ENCODE measurements at regions not wholly inside any gene's neighbourhood (a gene's known extent, or its start where the extent isn't known, plus 50 kb on each side); places are given as distances from the start of the nearest gene placed in this dataset.

DNA sequence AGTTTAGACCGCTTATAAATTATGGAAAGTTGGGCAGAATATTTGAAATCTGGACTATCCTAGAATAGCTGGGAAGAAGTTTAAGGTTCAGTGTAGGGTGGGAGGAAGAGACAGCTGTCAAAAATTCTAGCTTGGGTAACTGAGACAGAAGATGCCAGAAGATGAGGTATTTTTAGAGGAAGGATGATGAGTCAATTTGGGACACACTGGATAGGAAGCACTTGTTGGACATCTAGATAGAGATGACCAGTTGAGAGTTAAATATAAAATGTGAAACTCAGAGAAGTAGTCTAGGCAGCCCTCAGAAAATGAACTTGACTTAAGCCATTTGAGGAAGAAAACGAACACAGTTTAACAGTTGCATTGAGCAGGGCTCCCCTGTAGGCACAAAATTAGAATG lies 137.9 kb upstream of the MAP9 start:
- Histone ChIP-seq H3K4me1 (ENCODE audit: control insufficient read depth, extremely low read depth, insufficient read depth, low read length) (no peaks in the 10 kb centered on the region), H3K27ac (ENCODE audit: control insufficient read depth, insufficient read depth, low read length) (no peak overlapping the region), H3K36me3 (ENCODE audit: control insufficient read depth in 2 of 2, extremely low read depth in 1 of 2, insufficient read depth in 2 of 2, low read length in 2 of 2) (no peaks in the 10 kb centered on the region), H3K79me2 (ENCODE audit: control insufficient read depth, insufficient read depth, low read length) (no peaks in the 10 kb centered on the region), H3K9me1 (ENCODE audit: control insufficient read depth, extremely low read depth, insufficient read depth, low read length) (no peaks in the 10 kb centered on the region), H3K9ac (ENCODE audit: control insufficient read depth, extremely low read depth, insufficient read depth, low read length) (no peak overlapping the region), H3K4me3 (ENCODE audit: control insufficient read depth in 2 of 3, extremely low read depth in 1 of 3, insufficient read depth in 2 of 3, low read depth in 1 of 3, low read length in 3 of 3) (no peak overlapping the region), H3K9me3 (ENCODE audit: control insufficient read depth, low read depth, low read length) (no peaks in the 10 kb centered on the region), H2AFZ (ENCODE audit: control insufficient read depth, low read length) (no peak overlapping the region), H3K27me3 (ENCODE audit: control insufficient read depth, extremely low read depth, insufficient read depth, low read length) (no peaks in the 10 kb centered on the region), H3K4me2 (ENCODE audit: control insufficient read depth, extremely low read depth, insufficient read depth, low read depth, low read length) (no peak overlapping the region), H4K20me1 (ENCODE audit: control insufficient read depth, extremely low read depth, insufficient read depth, low read length) (no peaks in the 10 kb centered on the region)
- no peak for DNase-seq (ENCODE audit: low read depth, low spot score)
- dilution Hi-C loops (cut with MboI; ENCODE audit: extremely low pct_ligation_motif_present, low sequenced_read_pairs): no loop called here
- TF ChIP-seq, protein P1, sequence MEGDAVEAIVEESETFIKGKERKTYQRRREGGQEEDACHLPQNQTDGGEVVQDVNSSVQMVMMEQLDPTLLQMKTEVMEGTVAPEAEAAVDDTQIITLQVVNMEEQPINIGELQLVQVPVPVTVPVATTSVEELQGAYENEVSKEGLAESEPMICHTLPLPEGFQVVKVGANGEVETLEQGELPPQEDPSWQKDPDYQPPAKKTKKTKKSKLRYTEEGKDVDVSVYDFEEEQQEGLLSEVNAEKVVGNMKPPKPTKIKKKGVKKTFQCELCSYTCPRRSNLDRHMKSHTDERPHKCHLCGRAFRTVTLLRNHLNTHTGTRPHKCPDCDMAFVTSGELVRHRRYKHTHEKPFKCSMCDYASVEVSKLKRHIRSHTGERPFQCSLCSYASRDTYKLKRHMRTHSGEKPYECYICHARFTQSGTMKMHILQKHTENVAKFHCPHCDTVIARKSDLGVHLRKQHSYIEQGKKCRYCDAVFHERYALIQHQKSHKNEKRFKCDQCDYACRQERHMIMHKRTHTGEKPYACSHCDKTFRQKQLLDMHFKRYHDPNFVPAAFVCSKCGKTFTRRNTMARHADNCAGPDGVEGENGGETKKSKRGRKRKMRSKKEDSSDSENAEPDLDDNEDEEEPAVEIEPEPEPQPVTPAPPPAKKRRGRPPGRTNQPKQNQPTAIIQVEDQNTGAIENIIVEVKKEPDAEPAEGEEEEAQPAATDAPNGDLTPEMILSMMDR (optimal IDR thresholded peaks at IDR 0.05 in 1 of 3, IDR thresholded peaks at IDR 0.05 in 1 of 3, conservative IDR thresholded peaks at IDR 0.05 in 1 of 3; ENCODE audit: extremely low read depth in 1 of 3, insufficient read depth in 2 of 3, low read length in 3 of 3): no peak
- TF ChIP-seq EZH2 (IDR thresholded peaks at IDR 0.05; ENCODE audit: low read length): no peak
- FAIRE-seq: no peak

DNA sequence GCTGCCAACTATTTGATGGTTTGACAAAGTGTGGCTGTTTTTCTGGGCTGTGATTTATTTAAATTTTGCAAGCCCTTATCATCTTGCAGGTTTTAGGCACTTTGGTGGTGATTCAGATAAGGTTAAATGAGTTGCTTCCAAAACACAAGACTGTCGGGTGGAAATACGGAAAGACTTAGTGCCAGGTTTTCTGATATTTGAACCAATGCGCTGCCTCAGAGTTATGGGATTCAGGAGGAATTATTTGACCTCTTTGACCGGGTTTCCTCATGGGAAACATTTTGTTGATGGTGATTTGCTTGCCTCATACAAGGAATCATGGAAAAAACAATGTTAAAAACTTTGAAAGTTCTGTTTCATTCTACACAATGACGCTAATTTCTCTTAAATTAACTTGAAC lies 136.1 kb upstream of the MAP9 start:
- Histone ChIP-seq H4K20me1 (ENCODE audit: control insufficient read depth, extremely low read depth, insufficient read depth, low read length) (no peaks in the 10 kb centered on the region), H2AFZ (ENCODE audit: control insufficient read depth, low read length) (no peak overlapping the region), H3K9me3 (ENCODE audit: control insufficient read depth, low read depth, low read length) (no peaks in the 10 kb centered on the region), H3K4me1 (ENCODE audit: control insufficient read depth, extremely low read depth, insufficient read depth, low read length) (no peaks in the 10 kb centered on the region), H3K27me3 (ENCODE audit: control insufficient read depth, extremely low read depth, insufficient read depth, low read length) (no peaks in the 10 kb centered on the region), H3K4me3 (ENCODE audit: control insufficient read depth in 2 of 3, extremely low read depth in 1 of 3, insufficient read depth in 2 of 3, low read depth in 1 of 3, low read length in 3 of 3) (no peak overlapping the region), H3K9me1 (ENCODE audit: control insufficient read depth, extremely low read depth, insufficient read depth, low read length) (no peaks in the 10 kb centered on the region), H3K36me3 (ENCODE audit: control insufficient read depth in 2 of 2, extremely low read depth in 1 of 2, insufficient read depth in 2 of 2, low read length in 2 of 2) (no peaks in the 10 kb centered on the region), H3K79me2 (ENCODE audit: control insufficient read depth, insufficient read depth, low read length) (no peaks in the 10 kb centered on the region), H3K4me2 (ENCODE audit: control insufficient read depth, extremely low read depth, insufficient read depth, low read depth, low read length) (no peak overlapping the region), H3K9ac (ENCODE audit: control insufficient read depth, extremely low read depth, insufficient read depth, low read length) (no peak overlapping the region), H3K27ac (ENCODE audit: control insufficient read depth, insufficient read depth, low read length) (no peak overlapping the region)
- FAIRE-seq (no peak), DNase-seq (ENCODE audit: low read depth, low spot score) (no peak)
- TF ChIP-seq EZH2 (IDR thresholded peaks at IDR 0.05; ENCODE audit: low read length): no peak
- TF ChIP-seq, protein P1 (optimal IDR thresholded peaks at IDR 0.05 in 1 of 3, IDR thresholded peaks at IDR 0.05 in 1 of 3, conservative IDR thresholded peaks at IDR 0.05 in 1 of 3; ENCODE audit: extremely low read depth in 1 of 3, insufficient read depth in 2 of 3, low read length in 3 of 3): no peak
- dilution Hi-C loops (cut with MboI; ENCODE audit: extremely low pct_ligation_motif_present, low sequenced_read_pairs): no loop called here
